ENCODE measurements at regions not wholly inside any gene's neighbourhood (a gene's known extent, or its start where the extent isn't known, plus 50 kb on each side); places are given as distances from the start of the nearest gene placed in this dataset.
"Not testable (repeated sequence)": the region's sequence is repeated elsewhere in the genome, so short reads cannot be mapped to it uniquely, and the experiment has no call there.

DNA sequence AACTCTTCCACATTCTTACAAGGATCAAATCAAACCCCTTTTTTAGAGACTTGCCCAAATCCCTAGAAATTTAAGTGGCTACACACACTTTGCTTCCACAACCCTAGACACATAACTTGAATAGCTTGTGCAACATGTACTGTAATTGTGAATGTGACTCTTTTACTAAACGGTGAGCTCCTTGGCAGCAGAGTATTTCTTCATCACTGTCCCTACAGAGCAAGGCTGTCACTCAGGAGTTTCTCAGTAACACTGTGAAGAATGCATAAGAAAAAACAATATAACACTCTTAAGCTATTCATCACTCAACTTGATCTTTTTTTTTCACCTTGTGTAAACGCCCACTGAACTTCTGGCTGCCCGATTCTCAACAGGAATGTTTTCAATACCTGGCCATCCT, 53.8 kb upstream of the ADAMTS18 start:
- Histone ChIP-seq H3K27me3 (ENCODE audit: control insufficient read depth, insufficient read depth, low read length) (no peaks in the 10 kb centered on the region), H3K9ac (ENCODE audit: low read length) (no peak overlapping the region), H3K36me3 (ENCODE audit: control insufficient read depth, insufficient read depth, low read length) (no peaks in the 10 kb centered on the region), H3K4me3 (ENCODE audit: low read depth, low read length) (no peak overlapping the region), H3K9me3 (ENCODE audit: control insufficient read depth, insufficient read depth, low read depth, low read length) (no peaks in the 10 kb centered on the region), H3K4me1 (ENCODE audit: control insufficient read depth, insufficient read depth, low read length) (no peaks in the 10 kb centered on the region), H3K27ac (ENCODE audit: low read depth, low read length) (no peak overlapping the region)

DNA sequence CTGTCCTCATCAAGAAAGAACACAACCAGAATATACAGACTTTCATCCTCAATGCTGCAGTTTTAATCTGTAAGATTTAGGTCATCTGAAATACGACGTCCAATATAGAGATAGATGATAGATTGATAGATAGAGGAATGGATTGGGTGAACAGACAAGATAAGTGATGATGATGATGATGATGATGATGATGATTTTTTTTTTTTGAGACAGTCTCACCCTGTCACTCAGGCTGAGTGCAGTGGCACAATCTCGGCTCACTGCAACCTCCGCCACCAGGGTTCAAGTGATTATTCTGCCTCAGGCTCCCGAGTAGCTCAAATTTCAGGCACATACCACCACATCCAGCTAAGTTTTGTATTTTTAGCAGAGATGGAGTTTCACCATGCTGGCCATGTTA, 56.3 kb upstream of the ADAMTS18 start:
- Histone ChIP-seq H3K27me3 (ENCODE audit: control insufficient read depth, insufficient read depth, low read length) (no peaks in the 10 kb centered on the region), H3K27ac (ENCODE audit: low read depth, low read length) (no peak overlapping the region), H3K4me3 (ENCODE audit: low read depth, low read length) (no peak overlapping the region), H3K4me1 (ENCODE audit: control insufficient read depth, insufficient read depth, low read length) (no peaks in the 10 kb centered on the region), H3K9ac (ENCODE audit: low read length) (no peak overlapping the region), H3K36me3 (ENCODE audit: control insufficient read depth, insufficient read depth, low read length) (no peaks in the 10 kb centered on the region), H3K9me3 (ENCODE audit: control insufficient read depth, insufficient read depth, low read depth, low read length) (no peaks in the 10 kb centered on the region)

DNA sequence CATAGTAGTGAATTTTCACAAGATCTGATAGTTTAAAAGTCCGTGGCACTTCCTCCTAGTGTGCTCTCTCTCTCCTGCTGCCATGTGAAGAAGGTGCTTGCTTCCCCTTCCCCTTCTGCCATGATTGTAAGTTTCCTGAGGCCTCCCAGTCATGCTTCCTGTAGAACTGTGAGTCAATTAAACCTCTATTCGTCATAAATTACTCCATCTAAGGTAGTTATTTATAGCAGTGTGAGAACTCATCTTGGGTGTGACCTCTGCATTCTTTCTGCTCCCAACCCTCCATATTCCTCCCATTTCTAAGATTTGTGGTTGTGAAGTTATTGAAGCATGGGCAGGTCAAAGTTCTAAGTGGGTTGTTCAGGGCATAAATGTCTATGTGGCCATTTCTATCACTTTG, 62.1 kb upstream of the ADAMTS18 start:
- Histone ChIP-seq H3K4me1 (ENCODE audit: control insufficient read depth, insufficient read depth, low read length) (peaks cover 24% of the 10 kb centered on the region), H3K9me3 (ENCODE audit: control insufficient read depth, insufficient read depth, low read depth, low read length) (no peaks in the 10 kb centered on the region), H3K4me3 (ENCODE audit: low read depth, low read length) (no peak overlapping the region), H3K9ac (ENCODE audit: low read length) (no peak overlapping the region), H3K36me3 (ENCODE audit: control insufficient read depth, insufficient read depth, low read length) (no peaks in the 10 kb centered on the region), H3K27me3 (ENCODE audit: control insufficient read depth, insufficient read depth, low read length) (no peaks in the 10 kb centered on the region), H3K27ac (ENCODE audit: low read depth, low read length) (no peak overlapping the region)

DNA sequence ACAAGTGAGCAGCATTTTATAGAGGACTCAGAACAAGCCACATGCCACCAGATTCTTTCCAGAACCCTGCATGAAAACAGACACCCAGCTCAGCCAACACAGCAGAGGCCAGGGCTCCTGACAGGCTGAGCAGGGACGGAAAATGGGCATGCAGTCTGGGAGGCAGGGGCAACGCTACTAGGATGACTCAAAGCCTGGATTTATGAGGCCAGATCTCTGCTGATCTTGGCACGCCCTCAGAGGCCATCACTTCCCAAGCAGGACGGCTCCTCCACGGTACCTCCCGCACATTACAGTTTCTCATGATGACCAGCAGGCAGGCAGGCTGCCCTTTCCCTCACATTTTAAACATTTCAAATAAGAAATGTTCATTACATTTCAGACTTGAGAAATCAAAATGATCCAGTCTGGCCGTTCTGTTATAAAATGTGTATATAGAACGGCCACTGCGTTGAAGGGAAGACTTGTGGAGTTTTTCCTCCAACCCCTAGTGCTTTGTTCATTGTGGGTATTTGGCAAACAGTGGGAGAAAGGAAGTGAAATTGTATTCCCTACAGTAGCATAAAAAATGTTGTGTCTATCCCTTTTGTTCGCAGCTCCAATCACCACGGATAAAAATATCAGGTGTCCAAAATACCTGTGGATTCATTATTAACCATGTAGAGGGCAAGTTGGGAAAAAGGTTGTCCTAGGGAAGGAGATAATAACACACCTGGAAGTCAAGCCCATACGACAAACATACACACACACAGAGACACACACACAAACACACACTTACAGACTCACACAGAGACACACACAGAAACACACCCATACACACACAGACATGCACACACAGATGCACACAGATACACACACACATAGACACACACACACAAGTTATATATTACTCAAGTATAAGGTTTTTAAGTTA, 64.8 kb upstream of the ADAMTS18 start:
- H3K4me3 ChIP-seq (ENCODE audit: low read depth, low read length) = no peak overlapping the region
- no peak overlapping the region for H3K27ac ChIP-seq (ENCODE audit: low read depth, low read length)

DNA sequence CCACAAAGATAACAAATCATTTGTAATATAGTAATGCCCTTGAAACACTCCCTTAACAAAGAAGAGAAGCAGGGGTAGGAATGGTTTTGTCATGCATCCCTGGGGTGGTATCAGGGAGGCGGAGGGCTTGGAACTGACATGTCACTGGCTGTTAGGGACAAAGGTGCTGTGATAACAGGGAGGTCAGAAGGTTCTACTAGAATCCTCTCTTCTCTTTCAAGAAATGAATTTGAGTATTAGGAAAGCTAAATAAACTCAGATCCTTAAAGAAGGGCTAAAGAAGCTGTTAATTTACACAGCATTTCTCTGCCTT, 65.4 kb upstream of the ADAMTS18 start:
- Histone ChIP-seq H3K27me3 (ENCODE audit: control insufficient read depth, insufficient read depth, low read length) (no peaks in the 10 kb centered on the region), H3K4me3 (ENCODE audit: low read depth, low read length) (no peak overlapping the region)

More for the DNA sequence above, 64.8 kb upstream of the ADAMTS18 start:
- peaks cover 32% of the 10 kb centered on the region for H3K4me1 ChIP-seq (ENCODE audit: control insufficient read depth, insufficient read depth, low read length)
- H3K9me3 ChIP-seq (ENCODE audit: control insufficient read depth, insufficient read depth, low read depth, low read length) = no peaks in the 10 kb centered on the region
- H3K36me3 ChIP-seq (ENCODE audit: control insufficient read depth, insufficient read depth, low read length) = no peaks in the 10 kb centered on the region
- no peaks in the 10 kb centered on the region for H3K27me3 ChIP-seq (ENCODE audit: control insufficient read depth, insufficient read depth, low read length)
- no peak overlapping the region for H3K9ac ChIP-seq (ENCODE audit: low read length)

DNA sequence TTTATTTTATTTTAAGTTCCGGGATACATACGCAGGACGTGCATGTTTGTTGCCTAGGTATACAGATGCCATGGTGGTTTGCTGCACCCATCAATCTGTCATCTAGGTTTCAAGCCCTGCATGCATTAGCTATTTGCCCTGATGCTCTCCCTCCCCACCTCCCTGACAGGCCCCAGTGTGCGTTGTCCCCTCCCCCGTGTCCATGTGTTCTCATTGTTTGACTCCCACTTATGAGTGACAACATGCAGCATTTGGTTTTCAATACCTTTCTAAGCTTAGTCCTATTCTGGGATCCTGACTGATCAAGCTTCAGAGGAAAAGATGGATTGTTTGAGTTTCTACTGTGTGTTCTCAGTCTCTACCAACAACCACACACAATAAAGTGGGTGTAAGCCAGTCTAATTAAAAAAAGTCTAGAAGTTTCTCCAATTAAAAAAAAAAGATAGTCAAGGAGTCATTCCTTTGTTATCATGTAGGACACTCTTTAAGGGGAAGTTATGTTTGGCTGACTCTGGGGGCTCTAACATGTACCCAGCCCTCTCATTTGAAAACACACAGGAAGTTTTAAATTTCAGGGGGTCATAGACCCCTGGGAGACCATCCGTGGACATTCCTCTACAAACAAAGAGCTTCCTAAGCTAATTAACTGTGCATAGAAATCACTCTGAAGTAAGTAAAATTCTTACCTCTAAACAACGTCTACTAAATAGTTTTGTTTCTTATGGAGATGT, 66.3 kb upstream of the ADAMTS18 start:
- H3K9me3 ChIP-seq (ENCODE audit: control insufficient read depth, insufficient read depth, low read depth, low read length) = no peaks in the 10 kb centered on the region
- no peaks in the 10 kb centered on the region for H3K36me3 ChIP-seq (ENCODE audit: control insufficient read depth, insufficient read depth, low read length)
- H3K4me3 ChIP-seq (ENCODE audit: low read depth, low read length) = no peak overlapping the region
- no peaks in the 10 kb centered on the region for H3K27me3 ChIP-seq (ENCODE audit: control insufficient read depth, insufficient read depth, low read length)
- no peak overlapping the region for H3K9ac ChIP-seq (ENCODE audit: low read length)
- H3K27ac ChIP-seq (ENCODE audit: low read depth, low read length) = no peak overlapping the region
- peaks cover 32% of the 10 kb centered on the region for H3K4me1 ChIP-seq (ENCODE audit: control insufficient read depth, insufficient read depth, low read length)

More for the DNA sequence above, 65.4 kb upstream of the ADAMTS18 start:
- Histone ChIP-seq H3K9ac (ENCODE audit: low read length) (no peak overlapping the region), H3K27ac (ENCODE audit: low read depth, low read length) (no peak overlapping the region), H3K4me1 (ENCODE audit: control insufficient read depth, insufficient read depth, low read length) (peaks cover 32% of the 10 kb centered on the region), H3K9me3 (ENCODE audit: control insufficient read depth, insufficient read depth, low read depth, low read length) (no peaks in the 10 kb centered on the region), H3K36me3 (ENCODE audit: control insufficient read depth, insufficient read depth, low read length) (no peaks in the 10 kb centered on the region)

DNA sequence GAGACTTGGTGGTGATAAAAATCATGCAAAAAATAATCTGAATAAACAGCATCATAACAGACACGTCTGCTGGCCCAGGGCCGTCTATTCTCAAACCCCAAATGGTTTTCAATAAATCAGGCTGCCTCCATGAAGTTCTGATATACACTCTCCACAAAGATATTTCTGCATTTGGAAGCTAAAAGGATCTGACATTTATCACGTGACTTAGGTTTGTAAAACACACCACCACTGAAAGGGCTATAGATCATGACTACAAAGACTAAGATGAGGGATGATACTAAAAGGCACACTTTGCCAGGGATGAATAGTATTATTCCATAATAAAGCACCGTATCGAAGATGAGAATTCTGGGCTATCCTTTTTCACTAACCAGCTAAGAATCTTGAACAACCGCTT, 67.6 kb upstream of the ADAMTS18 start:
- Histone ChIP-seq H3K27ac (ENCODE audit: low read depth, low read length) (no peak overlapping the region), H3K9me3 (ENCODE audit: control insufficient read depth, insufficient read depth, low read depth, low read length) (no peaks in the 10 kb centered on the region), H3K27me3 (ENCODE audit: control insufficient read depth, insufficient read depth, low read length) (no peaks in the 10 kb centered on the region), H3K4me1 (ENCODE audit: control insufficient read depth, insufficient read depth, low read length) (peaks cover 32% of the 10 kb centered on the region), H3K9ac (ENCODE audit: low read length) (no peak overlapping the region), H3K4me3 (ENCODE audit: low read depth, low read length) (no peak overlapping the region), H3K36me3 (ENCODE audit: control insufficient read depth, insufficient read depth, low read length) (no peaks in the 10 kb centered on the region)

DNA sequence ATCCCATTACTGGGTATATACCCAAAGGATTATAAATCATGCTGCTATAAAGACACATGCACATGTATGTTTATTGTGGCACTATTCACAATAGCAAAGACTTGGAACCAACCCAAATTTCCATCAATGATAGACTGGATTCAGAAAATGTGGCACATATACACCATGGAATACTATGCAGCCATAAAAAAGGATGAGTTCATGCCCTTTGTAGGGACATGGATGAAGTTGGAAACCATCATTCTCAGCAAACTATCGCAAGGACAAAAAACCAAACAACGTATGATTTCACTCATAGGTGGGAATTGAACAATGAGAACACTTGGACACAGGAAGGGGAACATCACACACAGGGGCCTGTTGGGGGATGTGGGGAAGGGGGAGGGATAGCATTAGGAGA, 71.7 kb upstream of the ADAMTS18 start:
- not testable (repeated sequence) for H3K27me3 ChIP-seq (ENCODE audit: control insufficient read depth, insufficient read depth, low read length); H3K4me3 ChIP-seq (ENCODE audit: low read depth, low read length); H3K9ac ChIP-seq (ENCODE audit: low read length); H3K9me3 ChIP-seq (ENCODE audit: control insufficient read depth, insufficient read depth, low read depth, low read length); H3K36me3 ChIP-seq (ENCODE audit: control insufficient read depth, insufficient read depth, low read length); H3K27ac ChIP-seq (ENCODE audit: low read depth, low read length)
- peaks cover 21% of the 10 kb centered on the region for H3K4me1 ChIP-seq (ENCODE audit: control insufficient read depth, insufficient read depth, low read length)

DNA sequence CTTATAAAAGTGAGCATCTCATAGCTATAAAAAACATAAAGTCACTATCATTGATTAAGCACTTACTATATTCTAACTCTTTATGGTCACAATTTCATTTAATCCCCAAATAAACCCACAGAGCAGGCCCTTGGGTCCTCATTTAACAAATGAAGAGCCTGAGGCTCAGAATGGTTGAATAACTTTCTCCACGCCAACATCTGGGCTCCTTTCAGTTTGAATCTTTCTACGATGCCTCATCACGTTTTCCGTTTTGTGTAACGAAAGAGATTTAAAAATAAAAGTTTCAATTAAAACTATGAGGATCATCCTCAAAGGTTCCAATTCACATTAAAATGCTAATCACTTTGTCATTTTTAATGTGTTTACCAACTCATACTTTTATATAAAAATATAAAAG, 74.2 kb upstream of the ADAMTS18 start:
- H3K9ac ChIP-seq (ENCODE audit: low read length) = no peak overlapping the region
- peaks cover 9% of the 10 kb centered on the region for H3K4me1 ChIP-seq (ENCODE audit: control insufficient read depth, insufficient read depth, low read length)
- no peak overlapping the region for H3K4me3 ChIP-seq (ENCODE audit: low read depth, low read length)
- peaks cover 3% of the 10 kb centered on the region; the same call in 1 of the 2 replicates for H3K27me3 ChIP-seq (ENCODE audit: control insufficient read depth, insufficient read depth, low read length)
- no peaks in the 10 kb centered on the region for H3K36me3 ChIP-seq (ENCODE audit: control insufficient read depth, insufficient read depth, low read length)
- no peaks in the 10 kb centered on the region for H3K9me3 ChIP-seq (ENCODE audit: control insufficient read depth, insufficient read depth, low read depth, low read length)
- H3K27ac ChIP-seq (ENCODE audit: low read depth, low read length) = no peak overlapping the region

DNA sequence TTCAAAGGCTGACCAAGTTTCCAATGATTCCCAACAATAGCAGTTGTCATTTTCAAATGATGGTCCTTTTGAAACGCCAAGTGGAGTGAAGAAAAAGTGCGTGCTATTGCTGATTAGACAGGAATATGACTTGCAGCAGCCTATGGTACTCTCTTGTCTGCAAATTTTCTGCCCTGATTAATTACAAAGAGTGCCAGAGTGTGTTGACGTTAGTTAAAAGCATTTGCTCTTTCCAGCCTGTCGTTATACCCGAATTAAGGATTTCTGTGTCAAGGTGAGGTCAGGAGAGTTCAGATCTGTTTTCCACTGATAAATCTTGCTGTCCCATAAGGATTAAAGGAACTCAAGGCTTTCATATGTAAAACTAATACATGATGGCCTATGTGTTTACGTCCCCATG, 75.0 kb upstream of the ADAMTS18 start:
- Histone ChIP-seq H3K27ac (ENCODE audit: low read depth, low read length) (no peak overlapping the region), H3K27me3 (ENCODE audit: control insufficient read depth, insufficient read depth, low read length) (peaks cover 3% of the 10 kb centered on the region; the same call in 1 of the 2 replicates), H3K36me3 (ENCODE audit: control insufficient read depth, insufficient read depth, low read length) (no peaks in the 10 kb centered on the region), H3K9ac (ENCODE audit: low read length) (no peak overlapping the region), H3K4me3 (ENCODE audit: low read depth, low read length) (no peak overlapping the region), H3K4me1 (ENCODE audit: control insufficient read depth, insufficient read depth, low read length) (peaks cover 9% of the 10 kb centered on the region), H3K9me3 (ENCODE audit: control insufficient read depth, insufficient read depth, low read depth, low read length) (no peaks in the 10 kb centered on the region)

DNA sequence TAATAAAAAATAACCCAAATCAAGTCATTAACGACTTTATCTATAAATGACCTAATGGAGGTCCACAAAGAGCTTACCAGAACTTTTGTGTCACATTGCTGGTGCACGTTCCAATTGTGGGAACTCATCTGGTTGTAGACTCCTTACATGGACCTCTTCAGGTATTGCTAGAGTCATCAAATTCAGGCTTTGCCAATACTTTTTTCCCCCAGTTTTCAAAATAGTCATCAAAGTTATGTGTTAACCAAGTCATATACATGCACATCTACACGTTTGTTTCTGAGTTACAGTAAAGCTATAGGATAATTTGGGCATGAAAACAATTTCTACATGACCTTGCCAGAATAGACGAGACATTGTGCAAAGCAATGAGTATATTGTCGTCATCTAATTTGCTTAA, 76.2 kb upstream of the ADAMTS18 start:
- Histone ChIP-seq H3K27me3 (ENCODE audit: control insufficient read depth, insufficient read depth, low read length) (peaks cover 3% of the 10 kb centered on the region; the same call in 1 of the 2 replicates), H3K27ac (ENCODE audit: low read depth, low read length) (no peak overlapping the region), H3K4me1 (ENCODE audit: control insufficient read depth, insufficient read depth, low read length) (peaks cover 9% of the 10 kb centered on the region), H3K4me3 (ENCODE audit: low read depth, low read length) (no peak overlapping the region), H3K9me3 (ENCODE audit: control insufficient read depth, insufficient read depth, low read depth, low read length) (no peaks in the 10 kb centered on the region), H3K9ac (ENCODE audit: low read length) (no peak overlapping the region), H3K36me3 (ENCODE audit: control insufficient read depth, insufficient read depth, low read length) (no peaks in the 10 kb centered on the region)

All from HUES6 (cell line).